ENCODE measurements at regions not wholly inside any gene's neighbourhood (a gene's known extent, or its start where the extent isn't known, plus 50 kb on each side); places are given as distances from the start of the nearest gene placed in this dataset.

GRCh38 chr19:13669780-13670355 lies 94.5 kb upstream of the MRI1 start:
- Histone ChIP-seq H4K20me1 (ENCODE audit: insufficient read depth) (no peaks in the 10 kb centered on the region), H3K4me3 (replicated peaks in 1 of 2; ENCODE audit: low read depth in 1 of 2, low read length in 2 of 2) (no peak overlapping the region), H3K9ac (ENCODE audit: low read length) (no peak overlapping the region), H3K4me1 (ENCODE audit: control insufficient read depth in 1 of 2, insufficient read depth in 2 of 2, low read length in 2 of 2) (peaks cover 0 to 6% of the 10 kb centered on the region in 2 experiments; a peak in 2 of 4 replicates), H3K27ac (ENCODE audit: low read depth, low read length) (no peak overlapping the region), H3K9me3 (ENCODE audit: control insufficient read depth in 1 of 2, insufficient read depth in 1 of 2, low read depth in 1 of 2, low read length in 2 of 2) (no peaks in the 10 kb centered on the region), H3K79me2 (ENCODE audit: insufficient read depth, low read length) (no peaks in the 10 kb centered on the region), H3K9me2 (ENCODE audit: insufficient read depth) (no peaks in the 10 kb centered on the region), H2AFZ (ENCODE audit: low read depth, low read length, poor library complexity, severe bottlenecking) (no peak overlapping the region), H3K36me3 (ENCODE audit: control insufficient read depth in 1 of 2, insufficient read depth in 2 of 2, low read length in 2 of 2) (no peaks in the 10 kb centered on the region), H3K27me3 (ENCODE audit: insufficient read depth, low read length) (no peaks in the 10 kb centered on the region), H3K4me2 (ENCODE audit: low read length) (no peak overlapping the region)
- RAD21 ChIA-PET (ENCODE audit: low non-redundant PET in 1 of 2, low total read pairs in 2 of 2, uncharacterized antibody in 2 of 2, unreplicated experiment in 2 of 2), result no interaction called here
- CTCF ChIA-PET, result no interaction called here
- DNase-seq (ENCODE audit: low read depth, low spot score), result no peak
- no peak for ATAC-seq
- intact Hi-C loops (cut with micrococcal nuclease), result no loop called here
- POLR2A ChIA-PET, result no interaction called here
- TF ChIP-seq ZFX (IDR thresholded peaks at IDR 0.05) (no peak), EZH2 (IDR thresholded peaks at IDR 0.05) (no peak), TCF7L2 (IDR thresholded peaks at IDR 0.05; ENCODE audit: borderline replicate concordance, extremely low read depth, insufficient read depth, insufficient read length) (no peak), ELF1 (IDR thresholded peaks at IDR 0.05; ENCODE audit: borderline replicate concordance, low read depth) (no peak), SIN3A (IDR thresholded peaks at IDR 0.05; ENCODE audit: low read depth) (no peak), EGR1 (IDR thresholded peaks at IDR 0.05; ENCODE audit: low read depth) (no peak), CEBPB (IDR thresholded peaks at IDR 0.05; ENCODE audit: low read depth) (no peak), EZH2phosphoT487 (IDR thresholded peaks at IDR 0.05; ENCODE audit: borderline replicate concordance) (no peak), REST (IDR thresholded peaks at IDR 0.05; ENCODE audit: low read depth) (no peak), ZBTB33 (IDR thresholded peaks at IDR 0.05; ENCODE audit: extremely low read depth, insufficient replicate concordance, low read length) (no peak), POLR2A (IDR thresholded peaks at IDR 0.05; ENCODE audit: borderline replicate concordance, extremely low read depth, insufficient read depth, insufficient read length) (no peak), CBX3 (IDR thresholded peaks at IDR 0.05; ENCODE audit: low read depth) (no peak), RAD21 (IDR thresholded peaks at IDR 0.05; ENCODE audit: low read depth) (no peak), ATF3 (IDR thresholded peaks at IDR 0.05) (no peak), FOSL1 (IDR thresholded peaks at IDR 0.05; ENCODE audit: low read depth) (no peak), SP1 (IDR thresholded peaks at IDR 0.05; ENCODE audit: low read depth) (no peak)
- TF ChIP-seq, protein P1, sequence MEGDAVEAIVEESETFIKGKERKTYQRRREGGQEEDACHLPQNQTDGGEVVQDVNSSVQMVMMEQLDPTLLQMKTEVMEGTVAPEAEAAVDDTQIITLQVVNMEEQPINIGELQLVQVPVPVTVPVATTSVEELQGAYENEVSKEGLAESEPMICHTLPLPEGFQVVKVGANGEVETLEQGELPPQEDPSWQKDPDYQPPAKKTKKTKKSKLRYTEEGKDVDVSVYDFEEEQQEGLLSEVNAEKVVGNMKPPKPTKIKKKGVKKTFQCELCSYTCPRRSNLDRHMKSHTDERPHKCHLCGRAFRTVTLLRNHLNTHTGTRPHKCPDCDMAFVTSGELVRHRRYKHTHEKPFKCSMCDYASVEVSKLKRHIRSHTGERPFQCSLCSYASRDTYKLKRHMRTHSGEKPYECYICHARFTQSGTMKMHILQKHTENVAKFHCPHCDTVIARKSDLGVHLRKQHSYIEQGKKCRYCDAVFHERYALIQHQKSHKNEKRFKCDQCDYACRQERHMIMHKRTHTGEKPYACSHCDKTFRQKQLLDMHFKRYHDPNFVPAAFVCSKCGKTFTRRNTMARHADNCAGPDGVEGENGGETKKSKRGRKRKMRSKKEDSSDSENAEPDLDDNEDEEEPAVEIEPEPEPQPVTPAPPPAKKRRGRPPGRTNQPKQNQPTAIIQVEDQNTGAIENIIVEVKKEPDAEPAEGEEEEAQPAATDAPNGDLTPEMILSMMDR (IDR thresholded peaks at IDR 0.05 in 2 of 3, conservative IDR thresholded peaks at IDR 0.05 in 1 of 3; ENCODE audit: borderline replicate concordance in 1 of 3, insufficient read depth in 1 of 3, low read depth in 2 of 3, low read length in 2 of 3), result no peak
- TF ChIP-seq, protein P2, sequence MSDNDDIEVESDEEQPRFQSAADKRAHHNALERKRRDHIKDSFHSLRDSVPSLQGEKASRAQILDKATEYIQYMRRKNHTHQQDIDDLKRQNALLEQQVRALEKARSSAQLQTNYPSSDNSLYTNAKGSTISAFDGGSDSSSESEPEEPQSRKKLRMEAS (IDR thresholded peaks at IDR 0.05), result no peak
- BruUV-seq (replicated peaks), result no TSS peak
